Hepatocyte (in vitro differentiated cells): ENCODE measurements at regions not wholly inside any gene's neighbourhood (a gene's known extent, or its start where the extent isn't known, plus 50 kb on each side); places are given as distances from the start of the nearest gene placed in this dataset.

Source experiments
- DNase-seq: peaks from one replicate; pipeline ENCODE4 v3.0.0-alpha.2; 2016; ENCODE audit warnings: low spot score
- H2AFZ ChIP-seq: fragments of 200-600 bp; sonication (generic); 2 replicates; pipeline ENCODE4 v1.6.0; 2016; ENCODE audit warnings: antibody characterized with exemption, mild to moderate bottlenecking
- H3K27ac ChIP-seq: fragments of 200-600 bp; sonication (generic); 2 replicates; pipeline ENCODE4 v1.5.1; 2016; ENCODE audit warnings: mild to moderate bottlenecking
- H3K27me3 ChIP-seq: fragments of 200-600 bp; sonication (generic); 2 replicates; pipeline ENCODE4 v1.6.1; 2016
- H3K36me3 ChIP-seq: fragments of 200-600 bp; sonication (generic); replicated peaks from 2 replicates; pipeline ENCODE4 v1.5.1; 2016; ENCODE audit warnings: low read depth; ENCODE audit not compliant: insufficient read depth
- H3K4me1 ChIP-seq: fragments of 200-600 bp; sonication (generic); 2 replicates; pipeline ENCODE4 v1.5.1; 2016; ENCODE audit warnings: mild to moderate bottlenecking, moderate library complexity; ENCODE audit not compliant: insufficient read depth
- H3K4me2 ChIP-seq: fragments of 200-600 bp; sonication (generic); 2 replicates; pipeline ENCODE4 v1.6.0; 2016
- H3K4me3 ChIP-seq: fragments of 200-600 bp; sonication (generic); 2 replicates; pipeline ENCODE4 v1.5.1; 2016; ENCODE audit warnings: mild to moderate bottlenecking
- H3K79me2 ChIP-seq: fragments of 200-600 bp; sonication (generic); 2 replicates; pipeline ENCODE4 v1.6.0; 2017; ENCODE audit warnings: mild to moderate bottlenecking
- H3K9me2 ChIP-seq: fragments of 200-600 bp; sonication (generic); replicated peaks from 2 replicates; pipeline ENCODE4 v1.6.0; 2017; ENCODE audit warnings: mild to moderate bottlenecking; ENCODE audit not compliant: insufficient read depth
- H3K9me3 ChIP-seq: fragments of 200-600 bp; sonication (generic); 2 replicates; pipeline ENCODE4 v1.5.1; 2016; ENCODE audit warnings: low read depth, mild to moderate bottlenecking
- H4K20me1 ChIP-seq: fragments of 200-600 bp; sonication (generic); 2 replicates; pipeline ENCODE4 v1.6.0; 2016; ENCODE audit warnings: mild to moderate bottlenecking; ENCODE audit not compliant: insufficient read depth, poor library complexity, severe bottlenecking
- CTCF ChIP-seq: fragments of 200-600 bp; sonication (generic); IDR thresholded peaks from 2 replicates; pipeline ENCODE4 v1.5.1; 2016; ENCODE audit warnings: antibody characterized with exemption, mild to moderate bottlenecking; ENCODE audit not compliant: poor library complexity
- EZH2 ChIP-seq: fragments of 200-600 bp; sonication (generic); IDR thresholded peaks from 2 replicates; pipeline ENCODE4 v1.6.1; 2016; ENCODE audit warnings: antibody characterized with exemption, mild to moderate bottlenecking, borderline replicate concordance
- EZH2phosphoT487 ChIP-seq: fragments of 200-600 bp; sonication (generic); IDR thresholded peaks from one replicate; pipeline ENCODE4 v1.6.1; 2018; ENCODE audit warnings: antibody characterized with exemption, mild to moderate bottlenecking, low read depth, moderate library complexity; ENCODE audit not compliant: unreplicated experiment, severe bottlenecking
- WGBS: methylation state at CpG from one replicate; pipeline ENCODE4 v1.1.6; 2016; ENCODE audit warnings: low lambda C conversion rate; ENCODE audit errors: missing lambda C conversion rate; 5-methylcytosine and 5-hydroxymethylcytosine counted together

- Histone ChIP-seq H4K20me1 (no peaks in the 10 kb centered on the region), H3K27me3 (peaks cover 13% of the 10 kb centered on the region), H3K4me1 (no peaks in the 10 kb centered on the region), H2AFZ (no peak overlapping the region), H3K9me3 (no peaks in the 10 kb centered on the region), H3K79me2 (no peaks in the 10 kb centered on the region), H3K36me3 (no peaks in the 10 kb centered on the region), H3K4me3 (no peak overlapping the region), H3K9me2 (no peaks in the 10 kb centered on the region), H3K4me2 (no peak overlapping the region), H3K27ac (no peak overlapping the region)
- TF ChIP-seq EZH2 (no peak), EZH2phosphoT487 (no peak), CTCF (no peak)
- 86% methylated on average over 4 of the region's 4 CpGs for WGBS
- no peak for DNase-seq
Observed at GRCh38 chr16:9268446-9268845, 177.0 kb downstream of the HAPSTR1 start.

GRCh38 chr16:9270424-9270823 lies 179.0 kb downstream of the HAPSTR1 start:
- H3K4me2 ChIP-seq = no peak overlapping the region
- H2AFZ ChIP-seq = no peak overlapping the region
- no peaks in the 10 kb centered on the region for H3K36me3 ChIP-seq
- TF ChIP-seq EZH2phosphoT487 (no peak), EZH2 (no peak), CTCF (no peak)
- 81% methylated on average over 2 of the region's 2 CpGs for WGBS
- no peak overlapping the region for H3K4me3 ChIP-seq
- no peak overlapping the region for H3K27ac ChIP-seq
- H3K9me2 ChIP-seq = no peaks in the 10 kb centered on the region
- no peaks in the 10 kb centered on the region for H3K79me2 ChIP-seq
- no peaks in the 10 kb centered on the region for H4K20me1 ChIP-seq
- H3K9me3 ChIP-seq = no peaks in the 10 kb centered on the region
- peaks cover 13% of the 10 kb centered on the region for H3K27me3 ChIP-seq
- no peaks in the 10 kb centered on the region for H3K4me1 ChIP-seq
- DNase-seq = no peak

GRCh38 chr16:9270941-9271340 lies 179.5 kb downstream of the HAPSTR1 start:
- Histone ChIP-seq H2AFZ (no peak overlapping the region), H3K79me2 (no peaks in the 10 kb centered on the region), H3K36me3 (no peaks in the 10 kb centered on the region), H3K4me3 (no peak overlapping the region), H3K4me2 (no peak overlapping the region), H3K9me2 (no peaks in the 10 kb centered on the region), H3K27ac (no peak overlapping the region), H3K9me3 (no peaks in the 10 kb centered on the region), H3K27me3 (peaks cover 13% of the 10 kb centered on the region), H3K4me1 (no peaks in the 10 kb centered on the region), H4K20me1 (no peaks in the 10 kb centered on the region)
- no peak for DNase-seq
- 93% methylated on average over 1 of the region's 1 CpG for WGBS
- no peak for TF ChIP-seq EZH2phosphoT487

GRCh38 chr16:9271841-9272240 lies 180.4 kb downstream of the HAPSTR1 start:
- TF ChIP-seq EZH2phosphoT487 = no peak
- no peak for TF ChIP-seq CTCF
- TF ChIP-seq EZH2 = no peak
- Histone ChIP-seq H4K20me1 (no peaks in the 10 kb centered on the region), H3K4me1 (no peaks in the 10 kb centered on the region), H3K4me3 (no peak overlapping the region), H3K9me2 (no peaks in the 10 kb centered on the region), H3K4me2 (no peak overlapping the region), H3K79me2 (no peaks in the 10 kb centered on the region), H3K36me3 (no peaks in the 10 kb centered on the region), H3K27me3 (peaks cover 13% of the 10 kb centered on the region), H2AFZ (no peak overlapping the region), H3K9me3 (no peaks in the 10 kb centered on the region), H3K27ac (no peak overlapping the region)
- DNase-seq = no peak
- WGBS = 79% methylated on average over 3 of the region's 3 CpGs
